Heart left ventricle (tissue), 16 donors: ENCODE measurements at regions not wholly inside any gene's neighbourhood (a gene's known extent, or its start where the extent isn't known, plus 50 kb on each side); places are given as distances from the start of the nearest gene placed in this dataset.

Source experiments
- ATAC-seq, 4 donors: fragments of 200-7000 bp; cut with Tn5 transposase; one replicate each; pipeline ENCODE4 v1.9.1; 2020 to 2022; ENCODE audit warnings: moderate library complexity in 4 of 4, mild to moderate bottlenecking in 3 of 4, moderate number of reproducible peaks in 1 of 4
- DNase-seq, 5 donors: peaks; one replicate each; pipeline ENCODE4 v3.0.0-alpha.2; 2020
- H3K27ac ChIP-seq, 12 donors: fragments of 200-600 bp; sonication (generic) in 4 of 12; one replicate each; pipeline versions ENCODE4 v1.5.0 to v1.8.0; 2016 to 2022; ENCODE audit warnings: mild to moderate bottlenecking in 2 of 12
- H3K27me3 ChIP-seq, 9 donors: fragments of 200-600 bp; sonication (generic) in 2 of 9; one replicate each; pipeline versions ENCODE4 v1.5.1 to v1.8.0; 2016 to 2022; ENCODE audit warnings: mild to moderate bottlenecking in 3 of 9
- H3K36me3 ChIP-seq, 9 donors: fragments of 200-600 bp; sonication (generic) in 2 of 9; one replicate each; pipeline versions ENCODE4 v1.5.0 to v1.8.0; 2018 to 2022; ENCODE audit warnings: mild to moderate bottlenecking in 2 of 9
- H3K4me1 ChIP-seq, 12 donors: fragments of 200-600 bp; sonication (generic) in 4 of 12; one replicate each; pipeline versions ENCODE4 v1.5.0 to v1.8.0; 2016 to 2022; ENCODE audit warnings: mild to moderate bottlenecking in 3 of 12
- H3K4me3 ChIP-seq, 12 donors: fragments of 200-600 bp; sonication (generic) in 4 of 12; one replicate each; pipeline versions ENCODE4 v1.5.0 to v1.8.0; 2017 to 2022; ENCODE audit warnings: mild to moderate bottlenecking in 9 of 12, moderate library complexity in 4 of 12
- H3K9me3 ChIP-seq, 12 donors: fragments of 200-600 bp; sonication (generic) in 4 of 12; one replicate each; pipeline versions ENCODE4 v1.5.0 to v1.8.0; 2016 to 2022; ENCODE audit warnings: mild to moderate bottlenecking in 1 of 12
- POLR2A ChIP-seq, 2 donors: fragments of 450-650 bp; IDR thresholded peaks; one replicate each; pipeline ENCODE4 v1.6.1; 2017; ENCODE audit warnings: antibody characterized with exemption in 2 of 2, mild to moderate bottlenecking in 2 of 2, moderate library complexity in 2 of 2
- WGBS, 4 donors: extraction: QIAGEN DNeasy Blood & Tissue Kit in 2 of 4; methylation state at CpG; one replicate each; pipeline versions ENCODE4 v1.1.5 to v1.1.7; 2013 to 2018; 5-methylcytosine and 5-hydroxymethylcytosine counted together
- intact Hi-C, 10 donors: fragments of 100-400 bp; cut with DNase I; formaldehyde crosslinking; loops; one replicate each; pipeline versions ENCODE4 v1.11.1 to v1.14.2; 2022
- TF ChIP-seq, protein P1 (sequence below), 12 donors: fragments of 200-600 bp; sonication (generic) in 4 of 12; IDR thresholded peaks; one replicate each; pipeline versions ENCODE4 v1.5.0 to v1.8.0; 2018 to 2022; ENCODE audit warnings: antibody characterized with exemption in 12 of 12, mild to moderate bottlenecking in 5 of 12
- donor health status: ischemic (EF 13 %, LVEDD 7.1; RV severe dilation, severe dysfunction).
- donor health status: healthy with polysubstance abuse.
- donor health status: DM: no; HTN: yes; CAD: no.
- donor health status: DM: no; HTN: no; CAD: no.
- donor health status: ischemic (EF 25% LVEDD 6.9; RV normal size, moderate dysfunction).
- donor health status: ischemic (EF 25% LVEDD 5.7; RV mildly dilated, moderate dysfunction).
- donor health status: healthy.
- donor health status: DM: yes; HTN: yes; CAD: no.
- donor health status: ischemic (EF 35%, LVEDD 5.7; RV mildly dilated, moderate dysfunction).
- donor health status: nonischemic (EF 11% LVEDD 7.7; RV severe dilation, severe dysfunction).
- donor health status: DM: yes; HTN: yes; CAD: no.
- donor health status: PGD.
- donor health status: ischemic (EF 29% LVEDD 5.4; RV normal size, mild dysfunction).
- donor health status: nonischemic (EF 23%, LVEDD 6.1; RV moderate dilation, normal function).

DNA sequence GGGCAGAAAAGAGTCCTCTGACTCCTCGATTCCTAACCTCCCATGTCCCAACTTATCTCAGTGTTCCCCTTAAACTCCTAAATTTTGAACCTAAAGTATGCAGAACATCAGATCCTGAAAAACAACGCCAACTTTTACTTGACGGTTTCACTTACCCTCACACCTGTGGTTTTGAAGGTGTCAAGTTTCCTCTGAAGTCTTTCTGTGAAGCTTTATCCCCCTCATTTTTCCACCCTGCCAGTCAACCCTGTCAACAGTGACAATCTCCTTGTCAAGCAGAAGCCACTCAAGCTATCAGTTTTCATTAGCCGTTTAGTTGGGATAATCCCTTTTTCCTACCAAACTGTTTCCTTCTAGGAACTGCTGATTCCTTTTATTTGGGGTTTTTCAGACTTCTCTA is 245.4 kb upstream of the PREP start:
- intact Hi-C loops = no loop called here
- ATAC-seq = no peak
- whole genome bisulfite sequencing, 4 donors = 53 to 66% (median 58%) methylated on average over 4 of the region's 4 CpGs

DNA sequence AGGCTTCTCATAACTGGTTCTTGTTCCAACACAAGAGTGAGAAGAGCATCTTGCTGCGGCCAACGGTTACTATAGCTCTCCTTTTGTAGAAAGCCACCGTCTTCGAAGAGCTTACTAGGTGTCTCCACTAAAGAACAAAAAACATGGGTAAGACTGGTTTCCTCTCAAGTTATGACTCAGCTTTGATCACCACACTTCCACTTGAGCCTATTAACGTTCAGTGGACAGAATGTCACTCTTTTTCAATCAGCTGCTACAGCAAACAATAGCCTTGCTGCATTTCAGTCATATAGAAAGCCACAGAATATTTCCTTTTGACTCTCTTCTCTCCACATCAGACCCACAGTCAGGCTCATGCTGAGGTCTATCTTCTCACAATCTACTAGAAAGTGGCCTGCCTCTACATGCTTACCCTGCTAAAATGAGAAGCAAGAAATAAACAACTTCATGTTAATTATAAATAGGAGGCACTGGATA is 243.5 kb upstream of the PREP start:
- WGBS, 4 donors = 81 to 84% (median 83%) methylated on average over 5 of the region's 5 CpGs
- peak overlapping the region in 1 of 12 donors; percentile 56 for H3K27ac ChIP-seq

More for the DNA sequence above, 245.4 kb upstream of the PREP start:
- Histone ChIP-seq H3K36me3 (no peaks in the 10 kb centered on the region), H3K27me3 (no peaks in the 10 kb centered on the region), H3K27ac (peak overlapping the region in 1 of 12 donors; percentile 56), H3K4me3 (no peak overlapping the region), H3K4me1 (peaks cover 0 to 41% (median 0%) of the 10 kb centered on the region in 12 donors), H3K9me3 (no peaks in the 10 kb centered on the region)
- TF ChIP-seq, protein P1, sequence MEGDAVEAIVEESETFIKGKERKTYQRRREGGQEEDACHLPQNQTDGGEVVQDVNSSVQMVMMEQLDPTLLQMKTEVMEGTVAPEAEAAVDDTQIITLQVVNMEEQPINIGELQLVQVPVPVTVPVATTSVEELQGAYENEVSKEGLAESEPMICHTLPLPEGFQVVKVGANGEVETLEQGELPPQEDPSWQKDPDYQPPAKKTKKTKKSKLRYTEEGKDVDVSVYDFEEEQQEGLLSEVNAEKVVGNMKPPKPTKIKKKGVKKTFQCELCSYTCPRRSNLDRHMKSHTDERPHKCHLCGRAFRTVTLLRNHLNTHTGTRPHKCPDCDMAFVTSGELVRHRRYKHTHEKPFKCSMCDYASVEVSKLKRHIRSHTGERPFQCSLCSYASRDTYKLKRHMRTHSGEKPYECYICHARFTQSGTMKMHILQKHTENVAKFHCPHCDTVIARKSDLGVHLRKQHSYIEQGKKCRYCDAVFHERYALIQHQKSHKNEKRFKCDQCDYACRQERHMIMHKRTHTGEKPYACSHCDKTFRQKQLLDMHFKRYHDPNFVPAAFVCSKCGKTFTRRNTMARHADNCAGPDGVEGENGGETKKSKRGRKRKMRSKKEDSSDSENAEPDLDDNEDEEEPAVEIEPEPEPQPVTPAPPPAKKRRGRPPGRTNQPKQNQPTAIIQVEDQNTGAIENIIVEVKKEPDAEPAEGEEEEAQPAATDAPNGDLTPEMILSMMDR (IDR thresholded peaks at IDR 0.05) = no peak
- TF ChIP-seq POLR2A (IDR thresholded peaks at IDR 0.05) = no peak
- DNase-seq = no peak

DNA sequence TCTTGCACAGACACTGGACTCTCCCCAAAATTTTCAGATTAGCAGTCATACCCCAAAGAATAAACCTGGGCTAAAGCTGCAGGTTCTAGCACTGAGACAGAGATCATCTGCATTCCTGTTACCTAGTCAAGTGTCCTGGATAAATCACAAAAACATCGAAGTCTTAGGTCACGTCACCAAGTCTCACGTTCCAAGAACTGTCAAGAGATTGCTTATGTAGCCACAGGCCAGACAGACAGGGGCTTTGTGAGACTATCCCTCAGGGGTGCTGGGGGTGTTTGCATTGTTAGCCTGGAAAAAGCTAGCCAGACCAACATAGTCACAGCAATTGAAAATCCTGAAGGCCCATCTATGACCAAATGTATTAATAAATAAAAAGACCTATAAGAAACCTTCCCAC is 243.1 kb upstream of the PREP start:
- intact Hi-C loops = no loop called here
- Histone ChIP-seq H3K27me3 (no peaks in the 10 kb centered on the region), H3K27ac (peak overlapping the region in 1 of 12 donors; percentile 50), H3K36me3 (no peaks in the 10 kb centered on the region), H3K9me3 (no peaks in the 10 kb centered on the region), H3K4me3 (no peak overlapping the region), H3K4me1 (peaks cover 0 to 41% (median 0%) of the 10 kb centered on the region in 12 donors)
- no peak for DNase-seq
- ATAC-seq = no peak
- WGBS, 4 donors = 71 to 86% (median 83%) methylated on average over 3 of the region's 3 CpGs
- TF ChIP-seq POLR2A (IDR thresholded peaks at IDR 0.05) = no peak
- TF ChIP-seq, protein P1 (IDR thresholded peaks at IDR 0.05) = no peak

More for the DNA sequence above, 243.5 kb upstream of the PREP start:
- no peak for DNase-seq
- Histone ChIP-seq H3K36me3 (no peaks in the 10 kb centered on the region), H3K9me3 (no peaks in the 10 kb centered on the region), H3K27me3 (no peaks in the 10 kb centered on the region), H3K4me3 (no peak overlapping the region), H3K4me1 (peaks cover 0 to 41% (median 0%) of the 10 kb centered on the region in 12 donors)
- intact Hi-C loops = no loop called here
- ATAC-seq = peak in 1 of 4 donors; percentile 34
- TF ChIP-seq POLR2A (IDR thresholded peaks at IDR 0.05) = no peak
- TF ChIP-seq, protein P1 (IDR thresholded peaks at IDR 0.05) = no peak

DNA sequence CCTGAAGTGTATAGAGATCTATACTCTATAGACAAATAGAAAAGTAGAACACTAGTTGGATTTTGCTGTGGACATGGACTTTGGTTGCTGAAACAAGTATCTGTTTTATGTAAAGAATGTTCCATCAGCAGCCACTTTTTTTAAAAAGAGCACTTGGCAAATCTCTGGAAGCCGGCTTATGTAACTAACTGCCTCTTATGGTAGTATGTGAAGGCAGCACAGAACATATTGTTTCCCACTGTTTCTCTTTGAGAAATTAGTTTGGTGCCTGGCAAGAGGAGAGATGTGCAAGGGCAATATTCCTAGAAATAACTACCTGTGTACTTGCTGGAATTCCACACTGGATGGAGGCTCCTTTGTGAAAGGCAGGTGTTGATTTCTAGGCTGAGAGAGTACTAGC is 242.3 kb upstream of the PREP start:
- no peak for DNase-seq
- H3K4me1 ChIP-seq = peaks cover 0 to 41% (median 0%) of the 10 kb centered on the region in 12 donors
- H3K4me3 ChIP-seq = no peak overlapping the region
- peak overlapping the region in 2 of 12 donors; percentile 41 to 50 for H3K27ac ChIP-seq
- WGBS, 4 donors = 52 to 70% (median 56%) methylated on average over 1 of the region's 1 CpG
- H3K27me3 ChIP-seq = no peaks in the 10 kb centered on the region
- H3K36me3 ChIP-seq = no peaks in the 10 kb centered on the region
- no peak for ATAC-seq
- H3K9me3 ChIP-seq = no peaks in the 10 kb centered on the region
- intact Hi-C loops = no loop called here
- TF ChIP-seq POLR2A (IDR thresholded peaks at IDR 0.05) = no peak
- TF ChIP-seq, protein P1 (IDR thresholded peaks at IDR 0.05) = no peak
